T1000 (cell line): ENCODE measurements at regions not wholly inside any gene's neighbourhood (a gene's known extent, or its start where the extent isn't known, plus 50 kb on each side); places are given as distances from the start of the nearest gene placed in this dataset.
"Not testable (repeated sequence)": the region's sequence is repeated elsewhere in the genome, so short reads cannot be mapped to it uniquely, and the experiment has no call there.

ENCODE experiments used
- DNase-seq: peaks from one replicate; lab custom pipeline; 2025; ENCODE audit warnings: mixed read lengths; lab: John Stamatoyannopoulos, UW

GRCh38 chr7:33784000-33784399 lies 121.3 kb upstream of the BMPER start:
- DNase-seq = no peak

- no peak for DNase-seq
Observed at GRCh38 chr7:33788531-33788930, 116.8 kb upstream of the BMPER start.

- DNase-seq = no peak
Observed at GRCh38 chr7:33789871-33790630, 115.3 kb upstream of the BMPER start.

- DNase-seq = no peak
Observed at GRCh38 chr7:33790746-33791145, 114.6 kb upstream of the BMPER start.

- no peak for DNase-seq
Observed at GRCh38 chr7:33792041-33792440, 113.3 kb upstream of the BMPER start.

- no peak for DNase-seq
Observed at GRCh38 chr7:33792547-33793105, 112.7 kb upstream of the BMPER start.

GRCh38 chr7:33793616-33794015 lies 111.7 kb upstream of the BMPER start:
- no peak for DNase-seq

- DNase-seq = no peak
Observed at GRCh38 chr7:33794419-33794818, 110.9 kb upstream of the BMPER start.

- DNase-seq = no peak
Observed at GRCh38 chr7:33794959-33795358, 110.4 kb upstream of the BMPER start.

- DNase-seq = no peak
Observed at GRCh38 chr7:33796538-33796937, 108.8 kb upstream of the BMPER start.

GRCh38 chr7:33797512-33797911 lies 107.8 kb upstream of the BMPER start:
- not testable (repeated sequence) for DNase-seq

- no peak for DNase-seq
Observed at GRCh38 chr7:33798686-33799325, 106.5 kb upstream of the BMPER start.

- DNase-seq = no peak
Observed at GRCh38 chr7:33799766-33800165, 105.6 kb upstream of the BMPER start.

- DNase-seq = no peak
Observed at GRCh38 chr7:33802600-33802999, 102.7 kb upstream of the BMPER start.

- no peak for DNase-seq
Observed at GRCh38 chr7:33804140-33804660, 101.1 kb upstream of the BMPER start.

- no peak for DNase-seq
Observed at GRCh38 chr7:33805630-33806233, 99.6 kb upstream of the BMPER start.

- DNase-seq = no peak
Observed at GRCh38 chr7:33806298-33807154, 98.8 kb upstream of the BMPER start.

GRCh38 chr7:33807155-33807530 lies 98.2 kb upstream of the BMPER start:
- no peak for DNase-seq

GRCh38 chr7:33807779-33808482 lies 97.4 kb upstream of the BMPER start:
- DNase-seq = peak; percentile 54

GRCh38 chr7:33809228-33809627 lies 96.1 kb upstream of the BMPER start:
- no peak for DNase-seq

GRCh38 chr7:33810356-33810755 lies 95.0 kb upstream of the BMPER start:
- no peak for DNase-seq
